GM23338 (cell line): ENCODE measurements at regions not wholly inside any gene's neighbourhood (a gene's known extent, or its start where the extent isn't known, plus 50 kb on each side); places are given as distances from the start of the nearest gene placed in this dataset.

ENCODE experiments used
- ATAC-seq: fragments of 200-7000 bp; cut with Tn5 transposase; 3 replicates; pipeline ENCODE4 v1.9.1; 2020
- DNase-seq: peaks from one replicate; pipeline ENCODE4 v3.0.0-alpha.2; 2015; ENCODE audit warnings: low spot score
- H2AFZ ChIP-seq: fragments of 200-600 bp; sonication (generic); 2 replicates; pipeline ENCODE4 v1.8.0; 2016; ENCODE audit warnings: antibody characterized with exemption, mild to moderate bottlenecking, moderate library complexity
- H3F3A ChIP-seq: fragments of 200-600 bp; sonication (generic); replicated peaks from 2 replicates; pipeline ENCODE4 v1.8.0; 2017; ENCODE audit warnings: antibody characterized with exemption, mixed run types, low read depth
- H3K27ac ChIP-seq: fragments of 200-600 bp; sonication (generic); 2 replicates; pipeline ENCODE4 v1.6.1; 2016; ENCODE audit warnings: low read depth
- H3K27me3 ChIP-seq: fragments of 200-600 bp; sonication (generic); 2 replicates; pipeline ENCODE4 v1.8.0; 2016; ENCODE audit warnings: mild to moderate bottlenecking, mixed run types, moderate library complexity; ENCODE audit not compliant: insufficient read depth
- H3K36me3 ChIP-seq: fragments of 200-600 bp; sonication (generic); 2 replicates; pipeline ENCODE4 v1.8.0; 2016; ENCODE audit warnings: mild to moderate bottlenecking; ENCODE audit not compliant: insufficient read depth
- H3K4me1 ChIP-seq: fragments of 200-600 bp; sonication (generic); 2 replicates; pipeline ENCODE4 v1.8.0; 2016; ENCODE audit warnings: mild to moderate bottlenecking, moderate library complexity; ENCODE audit not compliant: insufficient read depth
- H3K4me2 ChIP-seq: fragments of 200-600 bp; sonication (generic); 2 replicates; pipeline ENCODE4 v1.7.1; 2017; ENCODE audit warnings: mixed run types
- H3K4me3 ChIP-seq: fragments of 200-600 bp; sonication (generic); 2 replicates; pipeline ENCODE4 v1.6.1; 2016; ENCODE audit warnings: mixed run types
- H3K79me2 ChIP-seq: fragments of 200-600 bp; sonication (generic); replicated peaks from 2 replicates; pipeline ENCODE4 v1.8.0; 2017; ENCODE audit warnings: mild to moderate bottlenecking; ENCODE audit not compliant: insufficient read depth
- H3K9me2 ChIP-seq: fragments of 200-600 bp; sonication (generic); 2 replicates; pipeline ENCODE4 v1.8.0; 2017; ENCODE audit not compliant: insufficient read depth
- H4K20me1 ChIP-seq: fragments of 200-600 bp; sonication (generic); replicated peaks from 2 replicates; pipeline ENCODE4 v1.8.0; 2017; ENCODE audit warnings: mild to moderate bottlenecking; ENCODE audit not compliant: insufficient read depth
- H3K27ac Mint-ChIP-seq: 2 replicates; pipeline ENCODE4 v1.8.0; 2020; ENCODE audit warnings: inconsistent platforms, mild to moderate bottlenecking, moderate library complexity, mixed read lengths
- H3K27me3 Mint-ChIP-seq: 3 replicates; pipeline ENCODE4 v1.8.0; 2022; ENCODE audit warnings: low read depth, mild to moderate bottlenecking, moderate library complexity, mixed read lengths, inconsistent platforms; ENCODE audit not compliant: insufficient read depth, poor library complexity
- H3K36me3 Mint-ChIP-seq: 3 replicates; pipeline ENCODE4 v1.8.0; 2021; ENCODE audit warnings: low read depth, mild to moderate bottlenecking, inconsistent platforms, moderate library complexity, mixed read lengths
- H3K4me1 Mint-ChIP-seq: 3 replicates; pipeline ENCODE4 v1.8.0; 2020; ENCODE audit warnings: mild to moderate bottlenecking, inconsistent platforms, mixed read lengths
- H3K4me3 Mint-ChIP-seq: 3 replicates; pipeline ENCODE4 v1.8.0; 2021; ENCODE audit warnings: moderate library complexity, mild to moderate bottlenecking, inconsistent platforms, mixed read lengths
- H3K9me3 Mint-ChIP-seq: 3 replicates; pipeline ENCODE4 v1.8.0; 2020; ENCODE audit warnings: moderate library complexity, mild to moderate bottlenecking, inconsistent platforms, mixed read lengths
- CREB1 ChIP-seq: fragments of 250-450 bp; sonication (Bioruptor Pico); IDR thresholded peaks from 2 replicates; pipeline ENCODE4 v1.5.0; 2020; ENCODE audit warnings: low read depth, mild to moderate bottlenecking, moderate library complexity
- EZH2 ChIP-seq: fragments of 200-600 bp; sonication (generic); IDR thresholded peaks from one replicate; pipeline ENCODE4 v1.8.0; 2017; ENCODE audit warnings: antibody characterized with exemption, mild to moderate bottlenecking, low read depth; ENCODE audit not compliant: unreplicated experiment
- EZH2phosphoT487 ChIP-seq: fragments of 200-600 bp; sonication (generic); IDR thresholded peaks from one replicate; pipeline ENCODE4 v1.8.1; 2018; ENCODE audit warnings: antibody characterized with exemption; ENCODE audit not compliant: unreplicated experiment
- JUNB ChIP-seq: IDR thresholded peaks from one replicate; pipeline ENCODE4 v1.6.1; 2016; ENCODE audit warnings: antibody characterized with exemption; ENCODE audit not compliant: unreplicated experiment
- NANOG ChIP-seq: IDR thresholded peaks from 2 replicates; pipeline ENCODE4 v1.6.1; 2016; ENCODE audit warnings: antibody characterized with exemption, borderline replicate concordance
- POLR2AphosphoS5 ChIP-seq: IDR thresholded peaks from 2 replicates; pipeline ENCODE4 v1.6.1; 2016; ENCODE audit warnings: antibody characterized with exemption, low read depth
- STAT1 ChIP-seq: IDR thresholded peaks from one replicate; pipeline ENCODE4 v1.6.1; 2016; ENCODE audit warnings: antibody characterized with exemption; ENCODE audit not compliant: unreplicated experiment
- ZNF114 ChIP-seq: fragments of 250-450 bp; sonication (Bioruptor Pico); IDR thresholded peaks from 2 replicates; pipeline ENCODE4 v1.5.0; 2020; ENCODE audit warnings: mild to moderate bottlenecking, moderate library complexity
- ZNF331 ChIP-seq: fragments of 250-450 bp; sonication (Bioruptor Pico); IDR thresholded peaks from 2 replicates; pipeline ENCODE4 v1.5.0; 2020; ENCODE audit warnings: low read depth, mild to moderate bottlenecking, moderate library complexity
- TF ChIP-seq, protein P1 (sequence below): fragments of 250-450 bp; sonication (Bioruptor Pico); IDR thresholded peaks from 2 replicates; pipeline ENCODE4 v1.5.0; 2020; ENCODE audit warnings: mild to moderate bottlenecking, moderate library complexity
- TF ChIP-seq, protein P2 (sequence below): IDR thresholded peaks from one replicate; pipeline ENCODE4 v1.6.1; 2018; ENCODE audit warnings: antibody characterized with exemption; ENCODE audit not compliant: unreplicated experiment
- TF ChIP-seq, protein P3 (sequence below), 2 experiments: fragments of 200-600 bp in 1 of 2; sonication (generic) in 1 of 2; conservative IDR thresholded peaks; 2 replicates each; pipeline versions ENCODE4 v1.5.1 to v1.6.1; 2016 to 2017; ENCODE audit warnings: antibody characterized with exemption in 2 of 2, low read depth in 2 of 2, mild to moderate bottlenecking in 2 of 2, moderate library complexity in 1 of 2
- TF ChIP-seq, protein P4 (sequence below): IDR thresholded peaks from 2 replicates; pipeline ENCODE4 v1.6.1; 2016; ENCODE audit warnings: antibody characterized with exemption

DNA sequence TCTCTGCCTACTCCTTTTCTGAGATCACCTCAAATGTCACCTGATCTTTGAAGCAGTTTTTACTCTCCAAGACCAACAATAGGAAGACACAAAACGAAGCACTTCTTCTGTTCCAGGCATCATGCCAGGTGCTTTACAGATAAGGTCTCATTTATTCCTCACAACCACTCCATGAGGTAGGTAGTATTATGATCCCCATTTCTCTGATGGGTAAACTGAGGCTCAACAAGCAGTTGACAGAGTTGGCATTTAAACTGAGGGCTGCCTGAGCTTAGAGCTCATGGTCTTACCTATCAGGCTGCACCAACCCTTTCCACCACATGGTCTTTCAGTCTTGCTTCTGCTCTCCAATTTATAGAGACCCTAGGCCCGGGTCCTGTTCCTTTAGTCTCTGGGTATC lies 147.2 kb upstream of the JUN start:
- H3K36me3 Mint-ChIP-seq = no peaks in the 10 kb centered on the region
- H3K4me1 Mint-ChIP-seq = no peaks in the 10 kb centered on the region; the same call in 2 of the 3 replicates
- H3K9me3 Mint-ChIP-seq = no peaks in the 10 kb centered on the region
- Histone ChIP-seq H3K4me3 (no peak overlapping the region), H3K79me2 (no peaks in the 10 kb centered on the region), H3K4me1 (no peaks in the 10 kb centered on the region), H4K20me1 (no peaks in the 10 kb centered on the region), H3F3A (no peaks in the 10 kb centered on the region), H3K27ac (no peak overlapping the region), H3K9me2 (0 out of 2 replicates have a peak, but pooled peaks cover 3% of the 10 kb centered on the region), H3K36me3 (no peaks in the 10 kb centered on the region), H3K4me2 (no peak overlapping the region), H3K27me3 (no peaks in the 10 kb centered on the region), H2AFZ (no peak overlapping the region)
- no peak for DNase-seq
- H3K27me3 Mint-ChIP-seq = peaks cover 6% of the 10 kb centered on the region
- TF ChIP-seq EZH2phosphoT487 (no peak), POLR2AphosphoS5 (no peak), EZH2 (no peak), JUNB (no peak), NANOG (no peak), CREB1 (CRISPR knock-in tag) (no peak), ZNF114 (no peak), STAT1 (no peak), ZNF331 (no peak)
- TF ChIP-seq, protein P1, sequence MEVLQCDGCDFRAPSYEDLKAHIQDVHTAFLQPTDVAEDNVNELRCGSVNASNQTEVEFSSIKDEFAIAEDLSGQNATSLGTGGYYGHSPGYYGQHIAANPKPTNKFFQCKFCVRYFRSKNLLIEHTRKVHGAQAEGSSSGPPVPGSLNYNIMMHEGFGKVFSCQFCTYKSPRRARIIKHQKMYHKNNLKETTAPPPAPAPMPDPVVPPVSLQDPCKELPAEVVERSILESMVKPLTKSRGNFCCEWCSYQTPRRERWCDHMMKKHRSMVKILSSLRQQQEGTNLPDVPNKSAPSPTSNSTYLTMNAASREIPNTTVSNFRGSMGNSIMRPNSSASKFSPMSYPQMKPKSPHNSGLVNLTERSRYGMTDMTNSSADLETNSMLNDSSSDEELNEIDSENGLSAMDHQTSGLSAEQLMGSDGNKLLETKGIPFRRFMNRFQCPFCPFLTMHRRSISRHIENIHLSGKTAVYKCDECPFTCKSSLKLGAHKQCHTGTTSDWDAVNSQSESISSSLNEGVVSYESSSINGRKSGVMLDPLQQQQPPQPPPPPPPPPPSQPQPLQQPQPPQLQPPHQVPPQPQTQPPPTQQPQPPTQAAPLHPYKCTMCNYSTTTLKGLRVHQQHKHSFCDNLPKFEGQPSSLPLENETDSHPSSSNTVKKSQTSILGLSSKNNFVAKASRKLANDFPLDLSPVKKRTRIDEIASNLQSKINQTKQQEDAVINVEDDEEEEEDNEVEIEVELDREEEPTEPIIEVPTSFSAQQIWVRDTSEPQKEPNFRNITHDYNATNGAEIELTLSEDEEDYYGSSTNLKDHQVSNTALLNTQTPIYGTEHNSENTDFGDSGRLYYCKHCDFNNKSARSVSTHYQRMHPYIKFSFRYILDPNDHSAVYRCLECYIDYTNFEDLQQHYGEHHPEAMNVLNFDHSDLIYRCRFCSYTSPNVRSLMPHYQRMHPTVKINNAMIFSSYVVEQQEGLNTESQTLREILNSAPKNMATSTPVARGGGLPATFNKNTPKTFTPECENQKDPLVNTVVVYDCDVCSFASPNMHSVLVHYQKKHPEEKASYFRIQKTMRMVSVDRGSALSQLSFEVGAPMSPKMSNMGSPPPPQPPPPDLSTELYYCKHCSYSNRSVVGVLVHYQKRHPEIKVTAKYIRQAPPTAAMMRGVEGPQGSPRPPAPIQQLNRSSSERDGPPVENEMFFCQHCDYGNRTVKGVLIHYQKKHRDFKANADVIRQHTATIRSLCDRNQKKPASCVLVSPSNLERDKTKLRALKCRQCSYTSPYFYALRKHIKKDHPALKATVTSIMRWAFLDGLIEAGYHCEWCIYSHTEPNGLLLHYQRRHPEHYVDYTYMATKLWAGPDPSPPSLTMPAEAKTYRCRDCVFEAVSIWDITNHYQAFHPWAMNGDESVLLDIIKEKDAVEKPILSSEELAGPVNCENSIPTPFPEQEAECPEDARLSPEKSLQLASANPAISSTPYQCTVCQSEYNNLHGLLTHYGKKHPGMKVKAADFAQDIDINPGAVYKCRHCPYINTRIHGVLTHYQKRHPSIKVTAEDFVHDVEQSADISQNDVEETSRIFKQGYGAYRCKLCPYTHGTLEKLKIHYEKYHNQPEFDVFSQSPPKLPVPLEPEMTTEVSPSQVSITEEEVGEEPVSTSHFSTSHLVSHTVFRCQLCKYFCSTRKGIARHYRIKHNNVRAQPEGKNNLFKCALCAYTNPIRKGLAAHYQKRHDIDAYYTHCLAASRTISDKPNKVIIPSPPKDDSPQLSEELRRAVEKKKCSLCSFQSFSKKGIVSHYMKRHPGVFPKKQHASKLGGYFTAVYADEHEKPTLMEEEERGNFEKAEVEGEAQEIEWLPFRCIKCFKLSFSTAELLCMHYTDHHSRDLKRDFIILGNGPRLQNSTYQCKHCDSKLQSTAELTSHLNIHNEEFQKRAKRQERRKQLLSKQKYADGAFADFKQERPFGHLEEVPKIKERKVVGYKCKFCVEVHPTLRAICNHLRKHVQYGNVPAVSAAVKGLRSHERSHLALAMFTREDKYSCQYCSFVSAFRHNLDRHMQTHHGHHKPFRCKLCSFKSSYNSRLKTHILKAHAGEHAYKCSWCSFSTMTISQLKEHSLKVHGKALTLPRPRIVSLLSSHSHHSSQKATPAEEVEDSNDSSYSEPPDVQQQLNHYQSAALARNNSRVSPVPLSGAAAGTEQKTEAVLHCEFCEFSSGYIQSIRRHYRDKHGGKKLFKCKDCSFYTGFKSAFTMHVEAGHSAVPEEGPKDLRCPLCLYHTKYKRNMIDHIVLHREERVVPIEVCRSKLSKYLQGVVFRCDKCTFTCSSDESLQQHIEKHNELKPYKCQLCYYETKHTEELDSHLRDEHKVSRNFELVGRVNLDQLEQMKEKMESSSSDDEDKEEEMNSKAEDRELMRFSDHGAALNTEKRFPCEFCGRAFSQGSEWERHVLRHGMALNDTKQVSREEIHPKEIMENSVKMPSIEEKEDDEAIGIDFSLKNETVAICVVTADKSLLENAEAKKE = no peak
- TF ChIP-seq, protein P2, sequence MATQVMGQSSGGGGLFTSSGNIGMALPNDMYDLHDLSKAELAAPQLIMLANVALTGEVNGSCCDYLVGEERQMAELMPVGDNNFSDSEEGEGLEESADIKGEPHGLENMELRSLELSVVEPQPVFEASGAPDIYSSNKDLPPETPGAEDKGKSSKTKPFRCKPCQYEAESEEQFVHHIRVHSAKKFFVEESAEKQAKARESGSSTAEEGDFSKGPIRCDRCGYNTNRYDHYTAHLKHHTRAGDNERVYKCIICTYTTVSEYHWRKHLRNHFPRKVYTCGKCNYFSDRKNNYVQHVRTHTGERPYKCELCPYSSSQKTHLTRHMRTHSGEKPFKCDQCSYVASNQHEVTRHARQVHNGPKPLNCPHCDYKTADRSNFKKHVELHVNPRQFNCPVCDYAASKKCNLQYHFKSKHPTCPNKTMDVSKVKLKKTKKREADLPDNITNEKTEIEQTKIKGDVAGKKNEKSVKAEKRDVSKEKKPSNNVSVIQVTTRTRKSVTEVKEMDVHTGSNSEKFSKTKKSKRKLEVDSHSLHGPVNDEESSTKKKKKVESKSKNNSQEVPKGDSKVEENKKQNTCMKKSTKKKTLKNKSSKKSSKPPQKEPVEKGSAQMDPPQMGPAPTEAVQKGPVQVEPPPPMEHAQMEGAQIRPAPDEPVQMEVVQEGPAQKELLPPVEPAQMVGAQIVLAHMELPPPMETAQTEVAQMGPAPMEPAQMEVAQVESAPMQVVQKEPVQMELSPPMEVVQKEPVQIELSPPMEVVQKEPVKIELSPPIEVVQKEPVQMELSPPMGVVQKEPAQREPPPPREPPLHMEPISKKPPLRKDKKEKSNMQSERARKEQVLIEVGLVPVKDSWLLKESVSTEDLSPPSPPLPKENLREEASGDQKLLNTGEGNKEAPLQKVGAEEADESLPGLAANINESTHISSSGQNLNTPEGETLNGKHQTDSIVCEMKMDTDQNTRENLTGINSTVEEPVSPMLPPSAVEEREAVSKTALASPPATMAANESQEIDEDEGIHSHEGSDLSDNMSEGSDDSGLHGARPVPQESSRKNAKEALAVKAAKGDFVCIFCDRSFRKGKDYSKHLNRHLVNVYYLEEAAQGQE = no peak
- TF ChIP-seq, protein P3, sequence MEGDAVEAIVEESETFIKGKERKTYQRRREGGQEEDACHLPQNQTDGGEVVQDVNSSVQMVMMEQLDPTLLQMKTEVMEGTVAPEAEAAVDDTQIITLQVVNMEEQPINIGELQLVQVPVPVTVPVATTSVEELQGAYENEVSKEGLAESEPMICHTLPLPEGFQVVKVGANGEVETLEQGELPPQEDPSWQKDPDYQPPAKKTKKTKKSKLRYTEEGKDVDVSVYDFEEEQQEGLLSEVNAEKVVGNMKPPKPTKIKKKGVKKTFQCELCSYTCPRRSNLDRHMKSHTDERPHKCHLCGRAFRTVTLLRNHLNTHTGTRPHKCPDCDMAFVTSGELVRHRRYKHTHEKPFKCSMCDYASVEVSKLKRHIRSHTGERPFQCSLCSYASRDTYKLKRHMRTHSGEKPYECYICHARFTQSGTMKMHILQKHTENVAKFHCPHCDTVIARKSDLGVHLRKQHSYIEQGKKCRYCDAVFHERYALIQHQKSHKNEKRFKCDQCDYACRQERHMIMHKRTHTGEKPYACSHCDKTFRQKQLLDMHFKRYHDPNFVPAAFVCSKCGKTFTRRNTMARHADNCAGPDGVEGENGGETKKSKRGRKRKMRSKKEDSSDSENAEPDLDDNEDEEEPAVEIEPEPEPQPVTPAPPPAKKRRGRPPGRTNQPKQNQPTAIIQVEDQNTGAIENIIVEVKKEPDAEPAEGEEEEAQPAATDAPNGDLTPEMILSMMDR (conservative IDR thresholded peaks at IDR 0.05; ENCODE audit: low read depth in 2 of 2) = no peak
- TF ChIP-seq, protein P4, sequence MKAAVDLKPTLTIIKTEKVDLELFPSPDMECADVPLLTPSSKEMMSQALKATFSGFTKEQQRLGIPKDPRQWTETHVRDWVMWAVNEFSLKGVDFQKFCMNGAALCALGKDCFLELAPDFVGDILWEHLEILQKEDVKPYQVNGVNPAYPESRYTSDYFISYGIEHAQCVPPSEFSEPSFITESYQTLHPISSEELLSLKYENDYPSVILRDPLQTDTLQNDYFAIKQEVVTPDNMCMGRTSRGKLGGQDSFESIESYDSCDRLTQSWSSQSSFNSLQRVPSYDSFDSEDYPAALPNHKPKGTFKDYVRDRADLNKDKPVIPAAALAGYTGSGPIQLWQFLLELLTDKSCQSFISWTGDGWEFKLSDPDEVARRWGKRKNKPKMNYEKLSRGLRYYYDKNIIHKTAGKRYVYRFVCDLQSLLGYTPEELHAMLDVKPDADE = no peak
- no peak for ATAC-seq
- H3K4me3 Mint-ChIP-seq = no peak overlapping the region
- no peak overlapping the region for H3K27ac Mint-ChIP-seq
